ENCODE measurements at regions not wholly inside any gene's neighbourhood (a gene's known extent, or its start where the extent isn't known, plus 50 kb on each side); places are given as distances from the start of the nearest gene placed in this dataset.

GRCh38 chr16:65415460-65415859, 293.6 kb upstream of the CDH11 start:
- TF ChIP-seq CTCF (IDR thresholded peaks at IDR 0.05) (no peak), POLR2A (IDR thresholded peaks at IDR 0.05) (no peak)

Measured in Peyer's patch (tissue), 4 donors.